TTC549 (cell line): ENCODE measurements at regions not wholly inside any gene's neighbourhood (a gene's known extent, or its start where the extent isn't known, plus 50 kb on each side); places are given as distances from the start of the nearest gene placed in this dataset.
"Not testable (repeated sequence)": the region's sequence is repeated elsewhere in the genome, so short reads cannot be mapped to it uniquely, and the experiment has no call there.

Experiments
- FAIRE-seq: peaks from 2 replicates; lab custom pipeline; 2012; peaks lifted over from hg19 to GRCh38; lab: Jason Lieb, UNC

DNA sequence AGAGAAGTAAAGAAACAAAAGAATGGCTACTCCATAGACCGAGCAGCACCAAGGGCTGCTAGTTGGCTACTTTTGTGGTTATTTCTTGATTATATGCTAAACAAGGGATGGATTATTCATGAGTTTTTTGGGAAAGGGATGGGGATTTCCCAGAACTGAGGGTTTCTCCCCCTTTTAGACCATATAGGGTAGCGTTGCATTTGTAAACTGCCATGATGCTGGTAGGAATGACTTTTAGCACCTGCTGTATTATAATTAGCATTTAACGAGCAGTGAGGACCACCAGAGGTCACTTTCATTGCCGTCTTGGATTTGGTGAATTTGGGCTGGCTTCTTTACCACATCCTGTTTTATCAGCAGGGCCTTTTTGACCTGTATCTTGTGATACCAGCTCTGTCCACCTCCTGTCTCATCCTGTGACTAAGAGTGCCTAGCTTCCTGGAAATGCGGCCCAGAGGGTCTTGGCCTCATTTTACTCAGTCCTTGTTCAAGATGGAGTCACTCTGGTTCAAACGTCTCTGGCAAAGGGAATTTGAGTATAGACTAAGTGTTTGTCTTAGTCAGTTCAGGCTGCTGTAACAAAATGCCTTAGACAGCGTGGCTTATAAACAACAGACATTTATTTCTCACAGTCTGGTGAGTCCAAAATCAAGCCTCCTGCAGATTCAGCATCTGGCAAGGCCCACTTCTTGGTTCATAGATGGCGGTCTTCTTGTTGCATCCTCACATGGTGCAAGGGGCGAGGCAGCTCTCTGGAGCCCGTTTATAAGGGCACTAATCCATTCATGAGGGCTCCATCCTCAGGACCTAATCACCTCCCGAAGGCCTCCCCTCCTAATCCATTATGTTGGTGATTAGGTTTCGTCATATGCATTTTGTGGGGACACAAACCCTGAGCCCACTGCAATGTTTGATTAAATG, 348.3 kb upstream of the SFSWAP start:
- no peak for FAIRE-seq

DNA sequence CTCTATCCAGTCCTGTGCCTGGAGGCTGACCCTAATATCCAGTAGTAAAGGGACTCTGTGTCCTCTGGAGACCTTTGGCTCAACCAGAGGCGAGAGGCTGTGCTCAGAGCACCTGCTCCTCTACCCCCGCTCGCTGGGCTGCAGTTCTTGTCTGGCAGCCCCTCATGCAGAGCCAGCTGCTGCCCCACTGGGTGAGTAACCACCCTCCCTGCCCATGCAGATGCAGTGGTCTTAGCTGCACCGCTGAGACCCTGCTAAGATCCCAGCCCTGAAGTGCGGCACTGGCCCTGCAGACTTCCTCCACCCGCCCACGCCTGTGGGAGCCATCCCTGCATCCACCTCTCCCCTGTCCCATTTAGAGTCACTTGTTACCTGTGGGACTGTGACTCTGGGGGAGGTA, 347.5 kb upstream of the SFSWAP start:
- FAIRE-seq = no peak

DNA sequence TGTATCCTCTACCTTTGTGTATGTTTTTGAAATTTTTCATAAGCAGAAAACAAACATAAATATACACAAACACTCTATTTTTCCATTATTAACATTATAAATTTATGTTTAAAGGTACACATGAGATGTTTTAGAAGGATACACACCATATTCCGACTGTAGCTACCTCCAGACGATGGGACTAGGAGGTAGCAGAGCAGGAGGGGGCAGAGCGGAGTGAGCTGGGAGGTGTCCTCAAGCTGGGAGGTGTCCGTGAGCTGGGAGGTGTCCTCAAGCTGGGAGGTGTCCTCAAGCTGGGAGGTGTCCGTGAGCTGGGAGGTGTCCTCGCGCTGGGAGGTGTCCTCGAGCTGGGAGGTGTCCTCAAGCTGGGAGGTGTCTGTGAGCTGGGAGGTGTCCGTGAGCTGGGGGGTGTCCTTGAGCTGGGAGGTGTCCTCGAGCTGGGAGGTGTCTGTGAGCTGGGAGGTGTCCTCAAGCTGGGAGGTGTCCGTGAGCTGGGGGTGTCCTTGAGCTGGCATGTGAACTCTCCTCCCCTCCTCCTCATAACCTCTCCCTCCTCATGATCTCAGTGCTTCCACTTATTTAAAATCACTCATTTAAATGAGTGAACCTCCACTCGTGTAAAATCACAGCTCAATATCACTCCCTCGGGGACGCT, 346.9 kb upstream of the SFSWAP start:
- FAIRE-seq = no peak

DNA sequence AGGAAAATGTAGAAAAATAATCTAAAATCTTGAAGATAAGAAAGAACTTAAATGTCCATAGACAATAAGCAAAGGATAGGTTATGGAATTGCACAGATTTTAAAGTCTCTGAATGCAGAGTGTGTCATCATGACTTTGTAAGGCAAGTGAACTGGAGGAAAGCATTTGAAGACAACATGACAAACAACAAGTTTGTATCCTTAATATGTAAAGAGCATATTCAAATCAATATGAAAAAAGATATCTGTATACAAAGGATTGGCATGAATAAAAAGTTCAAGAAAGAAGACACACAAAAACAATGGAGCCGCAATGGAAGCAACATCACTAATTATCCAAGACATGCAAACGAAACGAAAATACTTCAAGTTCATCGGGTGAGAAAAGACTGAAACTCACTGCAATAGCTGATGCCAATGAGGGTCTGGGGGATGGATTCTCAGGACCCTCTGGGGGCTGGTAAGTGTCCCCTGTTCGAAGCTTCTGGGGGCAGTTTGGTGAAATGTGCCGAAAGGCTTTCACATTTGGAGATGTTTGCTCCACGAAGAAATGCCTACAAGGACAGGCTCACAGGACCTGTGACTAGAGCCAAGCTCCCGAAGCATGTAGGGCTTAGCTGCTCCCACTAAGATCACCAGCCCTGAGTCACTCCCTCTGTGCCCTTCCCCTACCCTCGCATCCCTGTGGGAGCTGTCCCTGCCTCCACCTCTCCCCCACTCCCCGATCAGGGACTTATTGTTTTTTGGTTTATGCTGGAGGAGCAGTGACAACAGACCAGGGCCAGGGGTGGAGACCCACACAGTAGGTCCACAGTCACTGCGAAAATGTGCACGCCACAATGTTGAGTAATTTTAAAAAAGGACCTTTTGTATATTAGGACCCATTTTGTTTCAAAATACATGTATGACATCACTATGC, 345.7 kb upstream of the SFSWAP start:
- FAIRE-seq = no peak

DNA sequence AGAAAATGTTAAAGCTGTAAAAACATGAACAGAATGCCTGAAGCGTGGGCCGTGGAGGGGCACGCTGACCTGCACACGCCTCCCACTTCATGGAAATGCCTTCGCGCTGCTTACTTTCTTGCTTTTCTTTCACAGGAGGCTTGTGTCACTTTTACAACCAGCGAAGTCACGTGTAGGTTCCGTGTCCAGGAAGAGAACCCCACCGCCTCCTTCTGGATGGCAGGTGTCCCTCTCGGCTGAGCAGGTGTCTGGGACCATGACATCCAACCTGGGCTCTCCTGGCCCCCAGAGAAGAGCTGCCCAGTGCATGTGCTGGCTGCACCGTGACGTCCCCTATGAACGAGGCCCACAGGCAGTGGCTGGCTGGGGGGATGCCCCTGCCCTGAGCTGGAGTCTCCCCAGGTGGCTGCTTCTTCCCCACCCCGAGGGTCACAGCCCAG, 345.0 kb upstream of the SFSWAP start:
- FAIRE-seq = no peak

DNA sequence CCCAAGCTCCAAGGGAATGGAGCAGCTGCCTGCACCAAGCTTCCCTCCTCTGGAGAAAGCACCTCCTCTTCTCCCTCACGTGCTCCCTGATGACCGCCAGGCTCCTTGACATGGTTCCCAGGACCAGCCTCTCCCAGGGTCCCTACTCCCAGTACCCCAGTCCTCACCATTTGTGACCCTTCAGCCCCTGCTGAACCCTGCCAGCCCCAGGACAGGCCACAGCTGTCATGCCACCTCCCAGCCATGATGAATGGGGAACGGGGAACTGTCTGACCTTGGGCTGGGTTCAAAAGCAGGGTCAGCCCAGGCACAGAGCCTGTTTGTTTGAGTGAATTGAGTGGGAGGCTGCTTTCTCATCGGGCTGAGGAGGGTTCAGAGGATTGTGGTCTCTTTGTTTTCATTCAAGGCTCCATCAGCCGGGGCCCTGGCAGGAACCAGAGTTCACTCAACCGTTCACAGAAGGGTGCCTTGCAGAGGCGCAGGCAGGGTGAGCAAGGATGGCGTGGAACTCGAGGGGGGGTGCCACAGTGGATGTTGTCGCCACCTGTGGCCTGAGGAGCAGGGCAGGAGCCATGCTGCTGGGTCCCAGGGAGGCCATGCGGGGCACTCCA, 344.5 kb upstream of the SFSWAP start:
- no peak for FAIRE-seq

DNA sequence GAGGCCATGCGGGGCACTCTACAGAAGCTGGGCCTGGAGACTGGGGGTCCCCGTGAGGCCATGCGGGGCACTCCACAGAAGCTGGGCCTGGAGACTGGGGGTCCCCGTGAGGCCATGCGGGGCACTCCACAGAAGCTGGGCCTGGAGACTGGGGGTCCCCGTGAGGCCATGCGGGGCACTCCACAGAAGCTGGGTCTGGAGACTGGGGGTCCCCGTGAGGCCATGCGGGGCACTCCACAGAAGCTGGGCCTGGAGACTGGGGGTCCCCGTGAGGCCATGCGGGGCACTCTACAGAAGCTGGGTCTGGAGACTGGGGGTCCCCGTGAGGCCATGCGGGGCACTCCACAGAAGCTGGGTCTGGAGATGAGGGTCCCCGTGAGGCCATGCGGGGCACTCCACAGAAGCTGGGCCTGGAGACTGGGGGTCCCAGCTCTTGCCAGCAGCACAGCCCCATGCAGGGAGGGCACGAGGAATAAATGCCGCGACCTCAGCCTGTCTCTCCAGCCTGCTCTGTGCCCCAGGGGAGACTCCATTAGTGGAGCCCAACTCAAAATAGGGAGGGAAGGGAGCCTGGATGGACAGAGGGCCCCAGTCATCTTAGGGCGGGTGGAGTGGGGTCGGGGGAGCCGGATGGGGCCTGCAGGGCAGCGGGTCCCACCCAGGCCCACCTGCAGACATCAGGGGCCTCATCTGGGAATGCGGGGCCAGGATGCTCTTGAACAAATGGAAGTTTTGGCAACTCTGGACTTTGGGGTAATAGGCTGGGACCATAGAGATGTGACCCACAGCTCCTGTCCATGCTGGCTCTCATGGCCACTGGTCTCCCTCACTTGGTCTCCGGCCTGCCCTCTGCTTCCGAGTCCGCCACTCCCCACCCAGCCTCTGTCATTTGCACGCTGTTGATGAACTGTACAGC, 343.6 kb upstream of the SFSWAP start:
- not testable (repeated sequence) for FAIRE-seq

DNA sequence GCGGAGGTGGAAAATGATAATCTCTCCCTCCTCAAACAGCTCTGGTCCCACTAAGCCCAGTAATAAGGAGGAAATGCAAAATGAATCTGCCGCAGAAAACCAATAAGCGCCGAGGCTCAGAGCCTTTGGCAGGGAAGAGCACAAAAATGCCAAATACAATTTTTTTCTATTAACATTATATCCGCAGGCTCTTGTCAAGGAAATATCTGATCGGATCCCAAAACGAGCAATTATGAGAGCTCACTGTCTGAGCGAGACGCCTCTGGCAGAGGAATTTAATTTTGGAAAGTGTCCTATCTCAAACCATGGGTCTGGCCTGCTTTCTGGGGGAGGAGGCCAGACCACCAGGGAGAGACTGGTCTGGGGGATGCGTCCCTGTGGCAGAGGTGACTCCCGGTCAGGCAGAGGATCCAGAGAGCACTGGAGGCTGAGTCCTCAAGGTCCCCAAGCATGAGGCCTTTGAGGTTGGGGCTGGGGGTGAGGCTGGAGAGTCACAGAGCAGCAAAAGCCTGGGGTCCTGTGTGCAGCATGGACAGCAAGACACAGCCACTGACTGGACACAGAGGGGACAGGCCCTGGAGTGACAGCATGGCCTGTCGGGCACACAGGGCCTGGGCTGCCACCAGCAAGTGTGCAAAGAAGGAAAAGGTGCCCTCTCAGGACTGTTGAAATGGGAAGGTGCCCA, 342.8 kb upstream of the SFSWAP start:
- FAIRE-seq = no peak

DNA sequence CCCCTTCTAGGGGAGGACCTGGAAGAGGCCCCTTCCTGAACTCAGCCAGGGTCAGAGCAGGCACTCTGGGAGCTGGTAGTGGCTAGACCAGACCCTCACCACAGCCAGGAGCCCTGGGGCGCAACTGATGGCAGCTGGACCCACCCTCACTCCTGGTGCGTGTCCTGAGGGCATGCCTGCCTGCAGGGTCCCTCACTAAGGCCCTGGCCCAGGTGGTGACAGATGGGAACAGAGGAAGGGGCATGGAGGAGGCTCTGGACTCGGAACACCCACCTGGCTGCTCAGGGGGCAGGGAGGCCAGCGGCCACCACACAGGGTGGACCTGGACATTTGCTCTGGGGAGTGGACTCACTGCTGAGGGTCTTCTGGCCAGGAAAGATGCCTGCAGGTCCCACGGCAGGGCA, 342.2 kb upstream of the SFSWAP start:
- FAIRE-seq = no peak

DNA sequence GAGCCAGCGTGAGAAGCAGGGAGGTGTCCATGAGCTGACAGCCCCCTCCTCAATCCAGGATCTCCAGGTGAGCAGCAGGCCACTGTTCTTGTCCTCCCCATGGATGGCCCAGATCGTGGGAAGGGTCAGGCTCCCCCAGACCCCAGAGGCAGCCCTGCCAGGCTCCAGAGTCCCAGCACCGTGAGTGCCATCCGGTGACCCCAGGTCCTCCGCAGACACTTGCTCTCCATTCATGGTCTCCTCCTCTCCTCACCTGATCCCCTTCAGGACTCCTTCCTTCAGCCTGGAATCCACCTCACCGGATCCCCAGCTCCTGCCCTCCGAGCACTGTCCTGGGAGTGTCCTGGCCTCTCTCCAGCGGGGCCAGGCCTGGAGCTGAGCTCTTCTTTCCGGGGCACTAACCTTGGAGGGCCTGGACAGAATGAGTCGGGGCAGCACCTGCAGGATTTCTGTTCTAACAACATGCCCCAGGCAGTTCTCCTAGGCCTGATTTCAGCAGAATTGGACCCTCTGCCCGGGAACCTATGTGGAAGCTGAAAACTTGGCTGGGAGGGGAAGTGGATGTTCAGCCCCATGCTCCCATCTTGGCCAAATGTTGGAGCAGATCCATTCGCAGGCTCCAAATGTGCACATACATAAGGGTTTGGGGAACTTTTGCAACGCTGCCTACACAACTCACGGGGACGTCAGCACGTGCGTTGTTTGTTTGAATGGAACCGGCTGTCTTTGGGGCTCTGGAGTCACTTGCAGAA, 341.6 kb upstream of the SFSWAP start:
- no peak for FAIRE-seq

DNA sequence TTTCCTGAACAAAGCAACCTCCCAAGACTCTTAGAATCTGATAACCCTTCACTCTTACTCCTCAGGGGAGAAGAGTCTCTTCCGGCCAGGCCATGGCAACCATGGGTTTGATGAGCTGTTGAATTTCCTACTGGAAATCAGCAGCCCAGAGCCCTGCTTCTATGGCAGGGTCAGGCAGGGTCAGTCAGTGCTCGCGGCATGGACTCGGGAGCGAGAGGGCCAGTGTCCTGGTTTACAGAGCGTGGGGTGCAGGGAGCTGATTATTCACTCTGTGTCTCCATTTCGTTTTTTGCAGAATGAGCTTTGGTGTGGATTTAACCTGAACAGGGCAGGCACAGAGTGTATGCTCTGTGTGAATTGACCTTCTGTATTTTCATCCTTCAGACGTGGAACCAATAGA, 340.6 kb upstream of the SFSWAP start:
- no peak for FAIRE-seq

DNA sequence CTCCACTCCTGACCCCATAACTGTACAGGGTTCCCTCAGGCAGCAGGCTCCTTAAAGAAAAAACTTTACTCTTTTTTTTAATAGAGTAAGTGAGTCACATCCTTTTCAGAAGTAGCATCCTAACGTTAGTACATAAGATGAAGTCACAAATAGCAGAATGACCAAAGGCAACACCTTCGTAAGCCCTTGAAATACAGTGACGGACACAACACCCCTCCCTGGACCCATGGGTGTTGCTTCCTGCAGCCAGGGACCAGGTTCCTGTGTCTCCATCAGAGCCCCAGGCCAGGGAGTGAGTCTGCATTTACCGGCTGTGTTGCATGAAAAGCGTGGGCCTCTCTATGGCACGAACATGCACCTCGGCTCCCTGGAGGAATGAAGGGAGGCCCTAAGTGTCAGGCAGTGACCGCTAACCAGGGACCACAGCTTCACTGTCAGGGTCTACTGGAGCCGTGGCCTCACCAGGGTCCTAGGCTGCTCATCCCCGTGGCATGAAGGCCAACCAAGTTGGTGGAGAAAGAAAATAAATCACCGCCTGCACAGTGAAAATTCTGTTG, 340.0 kb upstream of the SFSWAP start:
- no peak for FAIRE-seq

DNA sequence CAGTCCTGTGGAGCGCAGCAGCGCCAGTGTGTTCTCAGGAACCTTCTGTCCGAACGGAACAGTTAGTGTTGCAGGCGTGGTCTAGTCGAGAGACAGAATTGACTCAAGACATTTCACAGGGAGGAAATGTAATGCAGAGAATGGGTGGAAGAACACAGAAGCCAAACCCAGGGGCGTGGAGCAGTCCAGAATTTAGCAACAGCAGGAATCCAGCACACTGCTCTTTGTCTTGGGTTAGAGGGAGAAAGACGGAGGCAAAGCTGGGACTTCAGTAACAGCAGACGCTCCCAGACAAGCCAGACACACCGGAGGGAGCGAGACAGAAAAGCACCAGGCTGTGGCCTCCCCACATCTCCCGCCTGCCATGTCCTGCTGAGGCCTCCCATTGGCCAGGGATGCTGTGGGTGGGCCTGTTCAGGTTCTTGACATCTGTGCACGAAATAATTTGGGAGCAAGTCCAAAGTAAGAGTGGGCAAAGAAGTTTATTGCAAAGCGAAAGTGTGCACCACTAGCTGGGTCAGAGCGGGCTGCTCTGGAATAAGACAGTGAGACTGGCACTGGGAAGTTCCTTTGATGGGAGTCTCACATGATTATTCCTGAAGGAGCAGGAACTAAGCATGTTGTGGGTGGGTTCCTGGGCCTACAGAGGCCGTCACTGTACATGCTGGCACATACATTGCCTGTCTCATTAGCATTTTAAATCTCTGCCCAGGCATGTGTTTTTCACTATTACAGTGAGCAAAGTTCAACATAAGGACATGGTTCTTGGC, 339.3 kb upstream of the SFSWAP start:
- FAIRE-seq = no peak

DNA sequence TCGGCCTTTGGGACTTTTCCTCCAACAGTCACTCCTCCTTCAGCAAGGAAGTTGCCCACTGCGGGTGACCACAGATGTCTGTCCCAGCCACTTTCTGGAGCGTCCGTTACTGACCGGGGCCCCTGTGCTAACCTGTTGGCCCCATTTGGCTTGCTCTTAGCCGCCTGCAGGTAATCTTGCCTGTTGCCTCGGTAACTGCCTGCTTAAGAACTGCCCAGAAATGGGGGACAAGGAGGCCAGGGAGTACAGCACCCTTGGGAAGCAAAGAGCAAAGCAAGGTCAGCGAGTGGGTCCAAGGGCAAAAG, 338.8 kb upstream of the SFSWAP start:
- no peak for FAIRE-seq

DNA sequence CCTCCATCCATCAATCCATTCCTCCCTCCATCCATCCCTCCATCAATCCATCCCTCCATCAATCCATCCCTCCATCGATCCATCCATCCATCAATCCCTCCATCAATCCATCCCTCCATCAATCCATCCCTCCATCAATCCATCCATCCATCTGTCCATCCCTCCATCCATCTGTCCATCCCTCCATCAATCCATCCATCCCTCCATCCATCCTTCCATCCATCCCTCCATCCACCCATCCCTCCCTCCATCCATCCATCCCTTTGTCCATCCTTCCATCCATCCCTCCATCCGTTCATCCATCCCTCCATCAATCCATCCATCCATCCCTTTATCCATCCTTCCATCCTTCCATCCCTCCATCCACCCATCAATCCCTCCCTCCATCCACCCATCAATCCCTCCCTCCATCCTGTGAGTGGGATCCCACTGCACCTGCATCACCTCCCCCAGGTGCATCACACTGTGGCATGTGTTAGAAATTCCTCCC, 338.1 kb upstream of the SFSWAP start:
- no peak for FAIRE-seq

DNA sequence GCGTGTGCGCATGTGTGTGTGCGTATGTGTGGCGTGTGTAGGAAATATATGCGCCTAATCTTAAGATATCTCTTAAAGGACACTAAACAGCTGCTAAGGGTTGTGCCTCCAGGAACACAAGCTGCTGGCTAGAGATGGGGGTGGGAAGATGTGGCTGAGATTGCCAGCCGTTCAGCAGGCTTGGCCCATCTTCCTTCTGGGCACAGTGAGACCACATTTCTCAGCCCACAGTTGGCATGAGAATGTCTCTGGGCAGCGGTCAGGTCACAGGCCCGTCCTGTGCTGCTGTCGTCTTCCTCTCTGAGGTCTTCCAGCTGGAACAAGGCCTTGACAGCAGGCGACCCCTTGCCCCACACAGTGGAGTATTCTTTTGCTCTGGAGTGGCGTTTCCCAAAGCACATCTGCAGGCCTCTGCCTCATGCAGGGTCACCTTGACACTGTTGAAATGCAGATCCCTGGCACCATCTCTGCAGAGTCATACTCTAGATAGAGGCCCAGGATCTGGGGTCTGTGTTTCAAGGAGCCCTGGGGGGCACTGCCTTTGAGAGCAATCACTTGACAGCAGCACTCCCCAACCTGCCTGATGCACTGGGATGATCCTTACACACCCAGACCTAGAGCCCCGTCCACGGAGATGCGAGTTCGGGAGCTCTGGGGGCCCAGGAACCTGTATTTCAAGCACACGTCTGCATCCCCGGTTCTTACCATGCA, 335.5 kb upstream of the SFSWAP start:
- FAIRE-seq = no peak

DNA sequence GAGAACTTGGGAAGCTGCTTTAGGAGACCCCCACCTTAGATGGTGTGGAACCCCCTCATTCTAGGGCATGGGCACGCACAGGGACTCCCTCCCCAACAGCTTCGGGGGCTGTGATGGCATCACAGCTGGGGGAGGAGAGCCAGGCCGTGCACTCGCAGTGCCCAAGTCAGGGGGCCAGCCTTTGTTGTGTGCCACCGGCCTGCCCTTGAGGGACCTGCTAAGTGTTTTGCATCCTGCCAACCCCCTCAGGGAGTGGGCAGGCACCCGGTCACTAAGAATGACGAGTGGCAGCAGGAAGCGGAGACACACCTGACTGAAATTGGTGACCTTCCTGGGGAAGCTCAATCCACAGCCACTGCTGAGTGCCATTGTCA, 334.9 kb upstream of the SFSWAP start:
- FAIRE-seq = no peak
